ENCODE measurements at regions not wholly inside any gene's neighbourhood (a gene's known extent, or its start where the extent isn't known, plus 50 kb on each side); places are given as distances from the start of the nearest gene placed in this dataset.

GRCh38 chr2:39914949-39915348 lies 135.9 kb upstream of the THUMPD2 start:
- H3K9me3 ChIP-seq, result no peaks in the 10 kb centered on the region
- peaks cover 0 to 10% (median 2%) of the 10 kb centered on the region in 12 donors for H3K4me1 ChIP-seq
- DNase-seq (no peak), ATAC-seq (no peak)
- TF ChIP-seq POLR2A (IDR thresholded peaks at IDR 0.05), result no peak
- TF ChIP-seq, protein P1, sequence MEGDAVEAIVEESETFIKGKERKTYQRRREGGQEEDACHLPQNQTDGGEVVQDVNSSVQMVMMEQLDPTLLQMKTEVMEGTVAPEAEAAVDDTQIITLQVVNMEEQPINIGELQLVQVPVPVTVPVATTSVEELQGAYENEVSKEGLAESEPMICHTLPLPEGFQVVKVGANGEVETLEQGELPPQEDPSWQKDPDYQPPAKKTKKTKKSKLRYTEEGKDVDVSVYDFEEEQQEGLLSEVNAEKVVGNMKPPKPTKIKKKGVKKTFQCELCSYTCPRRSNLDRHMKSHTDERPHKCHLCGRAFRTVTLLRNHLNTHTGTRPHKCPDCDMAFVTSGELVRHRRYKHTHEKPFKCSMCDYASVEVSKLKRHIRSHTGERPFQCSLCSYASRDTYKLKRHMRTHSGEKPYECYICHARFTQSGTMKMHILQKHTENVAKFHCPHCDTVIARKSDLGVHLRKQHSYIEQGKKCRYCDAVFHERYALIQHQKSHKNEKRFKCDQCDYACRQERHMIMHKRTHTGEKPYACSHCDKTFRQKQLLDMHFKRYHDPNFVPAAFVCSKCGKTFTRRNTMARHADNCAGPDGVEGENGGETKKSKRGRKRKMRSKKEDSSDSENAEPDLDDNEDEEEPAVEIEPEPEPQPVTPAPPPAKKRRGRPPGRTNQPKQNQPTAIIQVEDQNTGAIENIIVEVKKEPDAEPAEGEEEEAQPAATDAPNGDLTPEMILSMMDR (IDR thresholded peaks at IDR 0.05), result no peak
- H3K36me3 ChIP-seq, result no peaks in the 10 kb centered on the region
- H3K27ac ChIP-seq, result no peak overlapping the region
- WGBS, 4 donors, result 84 to 91% (median 88%) methylated on average over 2 of the region's 2 CpGs
- no peaks in the 10 kb centered on the region for H3K27me3 ChIP-seq
- intact Hi-C loops (cut with DNase I), result loop anchor here (2.0 to 10.0 kb wide), 19 partner anchors 330 to 1870 kb away; partner anchors contain the start of gene SLC8A1 (in 1 of the 10)
- no peak overlapping the region for H3K4me3 ChIP-seq

DNA sequence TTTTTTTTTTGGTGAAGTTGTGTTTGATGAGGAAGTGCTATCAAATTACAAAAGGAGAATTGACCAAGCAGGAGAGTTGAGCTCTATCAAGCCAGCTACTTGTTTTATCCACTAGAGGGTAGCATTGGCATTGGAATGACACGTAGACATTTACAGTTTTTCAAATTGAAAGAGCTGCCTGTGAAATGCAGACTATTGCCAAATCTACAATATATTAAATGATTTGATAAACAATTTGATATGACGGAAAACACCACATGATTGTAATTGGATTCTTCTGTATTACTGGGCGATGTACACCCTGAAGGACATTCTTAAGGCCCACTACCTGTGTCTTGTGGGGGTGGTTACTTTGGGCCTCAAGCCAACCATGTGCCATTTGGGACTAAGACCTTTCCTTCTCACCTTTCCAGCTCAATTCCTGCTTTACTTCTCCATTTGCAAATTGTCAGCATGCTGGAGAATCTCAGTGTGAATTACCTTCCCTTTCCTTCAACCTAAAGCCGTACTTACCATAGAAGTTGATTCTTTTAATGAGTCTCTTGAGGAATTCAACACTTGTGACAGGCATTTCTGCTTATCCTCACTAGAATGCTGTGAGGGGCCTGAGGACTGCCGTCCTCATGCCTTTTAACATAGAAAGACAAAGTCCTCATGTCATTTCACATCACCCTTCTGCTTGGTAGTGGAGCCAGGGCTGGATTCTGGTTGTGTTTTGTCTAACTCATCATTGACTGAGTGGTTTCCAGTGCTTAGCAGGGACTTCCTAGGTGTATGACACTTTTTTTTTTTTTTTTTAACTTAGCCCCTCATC lies 134.8 kb upstream of the THUMPD2 start:
- Histone ChIP-seq H3K9me3 (no peaks in the 10 kb centered on the region), H3K4me1 (peaks cover 0 to 10% (median 2%) of the 10 kb centered on the region in 12 donors), H3K27me3 (peaks cover 0 to 2% (median 0%) of the 10 kb centered on the region in 9 donors), H3K4me3 (no peak overlapping the region), H3K27ac (peak overlapping the region in 1 of 12 donors; percentile 18), H3K36me3 (no peaks in the 10 kb centered on the region)
- ATAC-seq, result peak in 3 of 4 donors; percentile 70 to 79 (median 72)
- 23 to 30% (median 28%) methylated on average over 5 of the region's 5 CpGs for WGBS, 4 donors
- TF ChIP-seq POLR2A (IDR thresholded peaks at IDR 0.05), result no peak
- TF ChIP-seq, protein P1 (IDR thresholded peaks at IDR 0.05), result peak; percentile 61 to 89 (median 81)
- intact Hi-C loops (cut with DNase I), result loop anchor here (2.0 to 10.0 kb wide), 19 partner anchors 331 to 1871 kb away; partner anchors contain the start of gene SLC8A1 (in 1 of the 10)
- DNase-seq, result peak in 1 of 5 donors; percentile 23

DNA sequence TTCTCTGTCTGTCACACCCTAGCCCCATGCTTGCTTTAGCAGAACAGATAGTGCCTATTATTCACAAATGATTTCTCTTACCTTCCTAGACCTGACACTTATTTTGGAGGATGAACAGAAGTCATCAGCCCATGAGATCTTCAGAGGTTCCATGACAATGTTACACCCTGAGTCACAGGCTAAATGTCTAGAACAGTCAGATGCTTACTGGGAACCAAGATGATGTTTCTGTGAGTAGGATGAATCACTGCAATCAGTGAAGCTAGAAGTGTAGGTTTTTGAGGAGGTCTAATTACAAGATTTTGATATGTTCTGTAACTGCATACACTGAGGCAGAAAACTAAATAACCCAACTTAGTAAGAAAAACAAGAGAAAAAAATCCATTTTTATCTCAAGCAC lies 123.0 kb upstream of the THUMPD2 start:
- no peak overlapping the region for H3K4me3 ChIP-seq
- no peak for DNase-seq
- H3K4me1 ChIP-seq, result no peaks in the 10 kb centered on the region
- H3K9me3 ChIP-seq, result no peaks in the 10 kb centered on the region
- no peaks in the 10 kb centered on the region for H3K36me3 ChIP-seq
- no peak overlapping the region for H3K27ac ChIP-seq
- intact Hi-C loops (cut with DNase I), result no loop called here
- H3K27me3 ChIP-seq, result no peaks in the 10 kb centered on the region
- no peak for ATAC-seq
- no peak for TF ChIP-seq POLR2A (IDR thresholded peaks at IDR 0.05)
- TF ChIP-seq, protein P1 (IDR thresholded peaks at IDR 0.05), result no peak

GRCh38 chr2:39898934-39899333 lies 119.9 kb upstream of the THUMPD2 start:
- Histone ChIP-seq H3K9me3 (no peaks in the 10 kb centered on the region), H3K4me1 (no peaks in the 10 kb centered on the region), H3K27ac (no peak overlapping the region), H3K36me3 (no peaks in the 10 kb centered on the region), H3K4me3 (no peak overlapping the region), H3K27me3 (no peaks in the 10 kb centered on the region)
- TF ChIP-seq, protein P1 (IDR thresholded peaks at IDR 0.05), result no peak
- no peak for TF ChIP-seq POLR2A (IDR thresholded peaks at IDR 0.05)
- 62 to 82% (median 72%) methylated on average over 3 of the region's 3 CpGs for WGBS, 4 donors
- no peak for DNase-seq
- ATAC-seq, result no peak
- intact Hi-C loops (cut with DNase I), result no loop called here
